Stimulated activated CD8-positive, alpha-beta memory T cell treated with anti-CD3 and anti-CD28 coated beads, Interleukin-2, amount 100 ng/mL, for 48 hours (primary cell): ENCODE measurements at regions not wholly inside any gene's neighbourhood (a gene's known extent, or its start where the extent isn't known, plus 50 kb on each side); places are given as distances from the start of the nearest gene placed in this dataset.

Experiments used
- DNase-seq, 2 donors: peaks; one replicate each; pipeline ENCODE4 v3.0.0-alpha.2; 2020; ENCODE audit warnings: low read depth in 2 of 2

GRCh38 chr10:81021428-81022129 is 483.9 kb downstream of the SH2D4B start:
- no peak for DNase-seq

- DNase-seq: no peak
Observed at GRCh38 chr10:81026591-81026990, 488.9 kb downstream of the SH2D4B start.

- DNase-seq: no peak
Observed at GRCh38 chr10:81027223-81027622, 489.5 kb downstream of the SH2D4B start.

- no peak for DNase-seq
Observed at GRCh38 chr10:81027706-81028105, 490.0 kb downstream of the SH2D4B start.

GRCh38 chr10:81031774-81032173 is 494.1 kb downstream of the SH2D4B start:
- no peak for DNase-seq

GRCh38 chr10:81034383-81034782 is 496.7 kb downstream of the SH2D4B start:
- DNase-seq: no peak

GRCh38 chr10:81036257-81036656 is 498.6 kb downstream of the SH2D4B start:
- DNase-seq: no peak

GRCh38 chr10:81040031-81040430 is 502.3 kb downstream of the SH2D4B start:
- no peak for DNase-seq

GRCh38 chr10:81040940-81041339 is 503.2 kb downstream of the SH2D4B start:
- DNase-seq: no peak

GRCh38 chr10:81042647-81043046 is 504.9 kb downstream of the SH2D4B start:
- no peak for DNase-seq

GRCh38 chr10:81065474-81065873 is 527.8 kb downstream of the SH2D4B start:
- DNase-seq: no peak

- no peak for DNase-seq
Observed at GRCh38 chr10:81068460-81068859, 530.8 kb downstream of the SH2D4B start.

- DNase-seq: no peak
Observed at GRCh38 chr10:81071087-81071796, 533.5 kb downstream of the SH2D4B start.

- no peak for DNase-seq
Observed at GRCh38 chr10:81073155-81073554, 535.5 kb downstream of the SH2D4B start.

- DNase-seq: no peak
Observed at GRCh38 chr10:81081887-81082620, 544.4 kb downstream of the SH2D4B start.

GRCh38 chr10:81082621-81083376 is 545.1 kb downstream of the SH2D4B start:
- no peak for DNase-seq

GRCh38 chr10:81093056-81093455 is 555.4 kb downstream of the SH2D4B start:
- DNase-seq: no peak

- no peak for DNase-seq
Observed at GRCh38 chr10:81095238-81095637, 557.5 kb downstream of the SH2D4B start.

- DNase-seq: no peak
Observed at GRCh38 chr10:81096558-81096957, 558.9 kb downstream of the SH2D4B start.

- DNase-seq: no peak
Observed at GRCh38 chr10:81101062-81101461, 563.4 kb downstream of the SH2D4B start.

- DNase-seq: no peak
Observed at GRCh38 chr10:81104494-81104893, 566.8 kb downstream of the SH2D4B start.
